GM23338 (cell line): ENCODE measurements at regions not wholly inside any gene's neighbourhood (a gene's known extent, or its start where the extent isn't known, plus 50 kb on each side); places are given as distances from the start of the nearest gene placed in this dataset.
"Not testable (repeated sequence)": the region's sequence is repeated elsewhere in the genome, so short reads cannot be mapped to it uniquely, and the experiment has no call there.

Experiments
- ATAC-seq: fragments of 200-7000 bp; cut with Tn5 transposase; 3 replicates; pipeline ENCODE4 v1.9.1; 2020
- DNase-seq: peaks from one replicate; pipeline ENCODE4 v3.0.0-alpha.2; 2015; ENCODE audit warnings: low spot score
- H2AFZ ChIP-seq: fragments of 200-600 bp; sonication (generic); 2 replicates; pipeline ENCODE4 v1.8.0; 2016; ENCODE audit warnings: antibody characterized with exemption, mild to moderate bottlenecking, moderate library complexity
- H3F3A ChIP-seq: fragments of 200-600 bp; sonication (generic); replicated peaks from 2 replicates; pipeline ENCODE4 v1.8.0; 2017; ENCODE audit warnings: antibody characterized with exemption, mixed run types, low read depth
- H3K27ac ChIP-seq: fragments of 200-600 bp; sonication (generic); 2 replicates; pipeline ENCODE4 v1.6.1; 2016; ENCODE audit warnings: low read depth
- H3K27me3 ChIP-seq: fragments of 200-600 bp; sonication (generic); 2 replicates; pipeline ENCODE4 v1.8.0; 2016; ENCODE audit warnings: mild to moderate bottlenecking, mixed run types, moderate library complexity; ENCODE audit not compliant: insufficient read depth
- H3K36me3 ChIP-seq: fragments of 200-600 bp; sonication (generic); 2 replicates; pipeline ENCODE4 v1.8.0; 2016; ENCODE audit warnings: mild to moderate bottlenecking; ENCODE audit not compliant: insufficient read depth
- H3K4me1 ChIP-seq: fragments of 200-600 bp; sonication (generic); 2 replicates; pipeline ENCODE4 v1.8.0; 2016; ENCODE audit warnings: mild to moderate bottlenecking, moderate library complexity; ENCODE audit not compliant: insufficient read depth
- H3K4me2 ChIP-seq: fragments of 200-600 bp; sonication (generic); 2 replicates; pipeline ENCODE4 v1.7.1; 2017; ENCODE audit warnings: mixed run types
- H3K4me3 ChIP-seq: fragments of 200-600 bp; sonication (generic); 2 replicates; pipeline ENCODE4 v1.6.1; 2016; ENCODE audit warnings: mixed run types
- H3K79me2 ChIP-seq: fragments of 200-600 bp; sonication (generic); replicated peaks from 2 replicates; pipeline ENCODE4 v1.8.0; 2017; ENCODE audit warnings: mild to moderate bottlenecking; ENCODE audit not compliant: insufficient read depth
- H3K9me2 ChIP-seq: fragments of 200-600 bp; sonication (generic); 2 replicates; pipeline ENCODE4 v1.8.0; 2017; ENCODE audit not compliant: insufficient read depth
- H4K20me1 ChIP-seq: fragments of 200-600 bp; sonication (generic); replicated peaks from 2 replicates; pipeline ENCODE4 v1.8.0; 2017; ENCODE audit warnings: mild to moderate bottlenecking; ENCODE audit not compliant: insufficient read depth
- H3K27ac Mint-ChIP-seq: 2 replicates; pipeline ENCODE4 v1.8.0; 2020; ENCODE audit warnings: inconsistent platforms, mild to moderate bottlenecking, moderate library complexity, mixed read lengths
- H3K27me3 Mint-ChIP-seq: 3 replicates; pipeline ENCODE4 v1.8.0; 2022; ENCODE audit warnings: low read depth, mild to moderate bottlenecking, moderate library complexity, mixed read lengths, inconsistent platforms; ENCODE audit not compliant: insufficient read depth, poor library complexity
- H3K36me3 Mint-ChIP-seq: 3 replicates; pipeline ENCODE4 v1.8.0; 2021; ENCODE audit warnings: low read depth, mild to moderate bottlenecking, inconsistent platforms, moderate library complexity, mixed read lengths
- H3K4me1 Mint-ChIP-seq: 3 replicates; pipeline ENCODE4 v1.8.0; 2020; ENCODE audit warnings: mild to moderate bottlenecking, inconsistent platforms, mixed read lengths
- H3K4me3 Mint-ChIP-seq: 3 replicates; pipeline ENCODE4 v1.8.0; 2021; ENCODE audit warnings: moderate library complexity, mild to moderate bottlenecking, inconsistent platforms, mixed read lengths
- H3K9me3 Mint-ChIP-seq: 3 replicates; pipeline ENCODE4 v1.8.0; 2020; ENCODE audit warnings: moderate library complexity, mild to moderate bottlenecking, inconsistent platforms, mixed read lengths
- CREB1 ChIP-seq: fragments of 250-450 bp; sonication (Bioruptor Pico); IDR thresholded peaks from 2 replicates; pipeline ENCODE4 v1.5.0; 2020; ENCODE audit warnings: low read depth, mild to moderate bottlenecking, moderate library complexity
- EZH2 ChIP-seq: fragments of 200-600 bp; sonication (generic); IDR thresholded peaks from one replicate; pipeline ENCODE4 v1.8.0; 2017; ENCODE audit warnings: antibody characterized with exemption, mild to moderate bottlenecking, low read depth; ENCODE audit not compliant: unreplicated experiment
- EZH2phosphoT487 ChIP-seq: fragments of 200-600 bp; sonication (generic); IDR thresholded peaks from one replicate; pipeline ENCODE4 v1.8.1; 2018; ENCODE audit warnings: antibody characterized with exemption; ENCODE audit not compliant: unreplicated experiment
- POLR2AphosphoS5 ChIP-seq: IDR thresholded peaks from 2 replicates; pipeline ENCODE4 v1.6.1; 2016; ENCODE audit warnings: antibody characterized with exemption, low read depth
- ZNF114 ChIP-seq: fragments of 250-450 bp; sonication (Bioruptor Pico); IDR thresholded peaks from 2 replicates; pipeline ENCODE4 v1.5.0; 2020; ENCODE audit warnings: mild to moderate bottlenecking, moderate library complexity
- ZNF331 ChIP-seq: fragments of 250-450 bp; sonication (Bioruptor Pico); IDR thresholded peaks from 2 replicates; pipeline ENCODE4 v1.5.0; 2020; ENCODE audit warnings: low read depth, mild to moderate bottlenecking, moderate library complexity
- ZNF462 ChIP-seq: fragments of 250-450 bp; sonication (Bioruptor Pico); IDR thresholded peaks from 2 replicates; pipeline ENCODE4 v1.5.0; 2020; ENCODE audit warnings: mild to moderate bottlenecking, moderate library complexity
- TF ChIP-seq, protein P1 (sequence below), 2 experiments: fragments of 200-600 bp in 1 of 2; sonication (generic) in 1 of 2; conservative IDR thresholded peaks; 2 replicates each; pipeline versions ENCODE4 v1.5.1 to v1.6.1; 2016 to 2017; ENCODE audit warnings: antibody characterized with exemption in 2 of 2, low read depth in 2 of 2, mild to moderate bottlenecking in 2 of 2, moderate library complexity in 1 of 2
- TF ChIP-seq, protein P2 (sequence below): IDR thresholded peaks from one replicate; pipeline ENCODE4 v1.6.1; 2018; ENCODE audit warnings: antibody characterized with exemption; ENCODE audit not compliant: unreplicated experiment

GRCh38 chr7:21338728-21339164 is 89.1 kb upstream of the SP4 start (continued):
- TF ChIP-seq ZNF462 (CRISPR knock-in tag), result no peak
- TF ChIP-seq, protein P1, sequence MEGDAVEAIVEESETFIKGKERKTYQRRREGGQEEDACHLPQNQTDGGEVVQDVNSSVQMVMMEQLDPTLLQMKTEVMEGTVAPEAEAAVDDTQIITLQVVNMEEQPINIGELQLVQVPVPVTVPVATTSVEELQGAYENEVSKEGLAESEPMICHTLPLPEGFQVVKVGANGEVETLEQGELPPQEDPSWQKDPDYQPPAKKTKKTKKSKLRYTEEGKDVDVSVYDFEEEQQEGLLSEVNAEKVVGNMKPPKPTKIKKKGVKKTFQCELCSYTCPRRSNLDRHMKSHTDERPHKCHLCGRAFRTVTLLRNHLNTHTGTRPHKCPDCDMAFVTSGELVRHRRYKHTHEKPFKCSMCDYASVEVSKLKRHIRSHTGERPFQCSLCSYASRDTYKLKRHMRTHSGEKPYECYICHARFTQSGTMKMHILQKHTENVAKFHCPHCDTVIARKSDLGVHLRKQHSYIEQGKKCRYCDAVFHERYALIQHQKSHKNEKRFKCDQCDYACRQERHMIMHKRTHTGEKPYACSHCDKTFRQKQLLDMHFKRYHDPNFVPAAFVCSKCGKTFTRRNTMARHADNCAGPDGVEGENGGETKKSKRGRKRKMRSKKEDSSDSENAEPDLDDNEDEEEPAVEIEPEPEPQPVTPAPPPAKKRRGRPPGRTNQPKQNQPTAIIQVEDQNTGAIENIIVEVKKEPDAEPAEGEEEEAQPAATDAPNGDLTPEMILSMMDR (conservative IDR thresholded peaks at IDR 0.05; ENCODE audit: low read depth in 2 of 2), result no peak
- TF ChIP-seq ZNF331 (CRISPR knock-in tag), result no peak
- no peak for TF ChIP-seq EZH2
- TF ChIP-seq, protein P2, sequence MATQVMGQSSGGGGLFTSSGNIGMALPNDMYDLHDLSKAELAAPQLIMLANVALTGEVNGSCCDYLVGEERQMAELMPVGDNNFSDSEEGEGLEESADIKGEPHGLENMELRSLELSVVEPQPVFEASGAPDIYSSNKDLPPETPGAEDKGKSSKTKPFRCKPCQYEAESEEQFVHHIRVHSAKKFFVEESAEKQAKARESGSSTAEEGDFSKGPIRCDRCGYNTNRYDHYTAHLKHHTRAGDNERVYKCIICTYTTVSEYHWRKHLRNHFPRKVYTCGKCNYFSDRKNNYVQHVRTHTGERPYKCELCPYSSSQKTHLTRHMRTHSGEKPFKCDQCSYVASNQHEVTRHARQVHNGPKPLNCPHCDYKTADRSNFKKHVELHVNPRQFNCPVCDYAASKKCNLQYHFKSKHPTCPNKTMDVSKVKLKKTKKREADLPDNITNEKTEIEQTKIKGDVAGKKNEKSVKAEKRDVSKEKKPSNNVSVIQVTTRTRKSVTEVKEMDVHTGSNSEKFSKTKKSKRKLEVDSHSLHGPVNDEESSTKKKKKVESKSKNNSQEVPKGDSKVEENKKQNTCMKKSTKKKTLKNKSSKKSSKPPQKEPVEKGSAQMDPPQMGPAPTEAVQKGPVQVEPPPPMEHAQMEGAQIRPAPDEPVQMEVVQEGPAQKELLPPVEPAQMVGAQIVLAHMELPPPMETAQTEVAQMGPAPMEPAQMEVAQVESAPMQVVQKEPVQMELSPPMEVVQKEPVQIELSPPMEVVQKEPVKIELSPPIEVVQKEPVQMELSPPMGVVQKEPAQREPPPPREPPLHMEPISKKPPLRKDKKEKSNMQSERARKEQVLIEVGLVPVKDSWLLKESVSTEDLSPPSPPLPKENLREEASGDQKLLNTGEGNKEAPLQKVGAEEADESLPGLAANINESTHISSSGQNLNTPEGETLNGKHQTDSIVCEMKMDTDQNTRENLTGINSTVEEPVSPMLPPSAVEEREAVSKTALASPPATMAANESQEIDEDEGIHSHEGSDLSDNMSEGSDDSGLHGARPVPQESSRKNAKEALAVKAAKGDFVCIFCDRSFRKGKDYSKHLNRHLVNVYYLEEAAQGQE, result no peak
- no peak for TF ChIP-seq ZNF114 (CRISPR knock-in tag)
- no peak for TF ChIP-seq EZH2phosphoT487
- no peak for TF ChIP-seq CREB1
- no peak for TF ChIP-seq POLR2AphosphoS5

GRCh38 chr7:21344900-21345299 is 83.0 kb upstream of the SP4 start:
- not testable (repeated sequence) for H3K36me3 Mint-ChIP-seq, H3K27me3 Mint-ChIP-seq, H3K79me2 ChIP-seq, H3K4me1 ChIP-seq, H3K27ac ChIP-seq, H3K27me3 ChIP-seq, H3K27ac Mint-ChIP-seq, H4K20me1 ChIP-seq, H3K9me2 ChIP-seq, H3K9me3 Mint-ChIP-seq, H3K36me3 ChIP-seq, H3K4me3 ChIP-seq, H3K4me3 Mint-ChIP-seq, H3F3A ChIP-seq
- Histone ChIP-seq H3K4me2 (peak overlapping the region; percentile 43; the same call in 1 of the 2 replicates), H2AFZ (peak overlapping the region; percentile 95)
- H3K4me1 Mint-ChIP-seq, result peaks cover 12% of the 10 kb centered on the region
- DNase-seq (peak; percentile 18), ATAC-seq (peak; percentile 69)
